WERI-Rb-1 (cell line): ENCODE measurements at regions not wholly inside any gene's neighbourhood (a gene's known extent, or its start where the extent isn't known, plus 50 kb on each side); places are given as distances from the start of the nearest gene placed in this dataset.

ENCODE experiments used
- DNase-seq: peaks from one replicate; pipeline ENCODE4 v3.0.0-alpha.2; 2020
- H3K27ac ChIP-seq: fragments of 250-450 bp; sonication (Bioruptor Pico); 2 replicates; pipeline ENCODE4 v1.5.1; 2020; ENCODE audit warnings: mild to moderate bottlenecking, moderate library complexity
- H3K27me3 ChIP-seq: fragments of 250-450 bp; sonication (Bioruptor Pico); 2 replicates; pipeline ENCODE4 v1.5.1; 2021; ENCODE audit warnings: mild to moderate bottlenecking, low read depth, moderate library complexity; ENCODE audit not compliant: insufficient read depth, severe bottlenecking
- H3K36me3 ChIP-seq: fragments of 250-450 bp; sonication (Bioruptor Pico); 2 replicates; pipeline ENCODE4 v1.5.1; 2020; ENCODE audit warnings: mild to moderate bottlenecking, moderate library complexity
- H3K4me3 ChIP-seq: 2 replicates; pipeline ENCODE4 v1.5.1; 2011; ENCODE audit warnings: low read depth, mild to moderate bottlenecking, control low read depth, low read length
- H3K9me3 ChIP-seq: fragments of 250-450 bp; sonication (Bioruptor Pico); 2 replicates; pipeline ENCODE4 v1.5.1; 2021; ENCODE audit warnings: mild to moderate bottlenecking, moderate library complexity; ENCODE audit not compliant: severe bottlenecking
- TF ChIP-seq, protein P1 (sequence below): IDR thresholded peaks from 2 replicates; pipeline ENCODE4 v1.5.1; 2011; ENCODE audit warnings: low read depth, mild to moderate bottlenecking, control low read depth, inconsistent platforms, low read length

DNA sequence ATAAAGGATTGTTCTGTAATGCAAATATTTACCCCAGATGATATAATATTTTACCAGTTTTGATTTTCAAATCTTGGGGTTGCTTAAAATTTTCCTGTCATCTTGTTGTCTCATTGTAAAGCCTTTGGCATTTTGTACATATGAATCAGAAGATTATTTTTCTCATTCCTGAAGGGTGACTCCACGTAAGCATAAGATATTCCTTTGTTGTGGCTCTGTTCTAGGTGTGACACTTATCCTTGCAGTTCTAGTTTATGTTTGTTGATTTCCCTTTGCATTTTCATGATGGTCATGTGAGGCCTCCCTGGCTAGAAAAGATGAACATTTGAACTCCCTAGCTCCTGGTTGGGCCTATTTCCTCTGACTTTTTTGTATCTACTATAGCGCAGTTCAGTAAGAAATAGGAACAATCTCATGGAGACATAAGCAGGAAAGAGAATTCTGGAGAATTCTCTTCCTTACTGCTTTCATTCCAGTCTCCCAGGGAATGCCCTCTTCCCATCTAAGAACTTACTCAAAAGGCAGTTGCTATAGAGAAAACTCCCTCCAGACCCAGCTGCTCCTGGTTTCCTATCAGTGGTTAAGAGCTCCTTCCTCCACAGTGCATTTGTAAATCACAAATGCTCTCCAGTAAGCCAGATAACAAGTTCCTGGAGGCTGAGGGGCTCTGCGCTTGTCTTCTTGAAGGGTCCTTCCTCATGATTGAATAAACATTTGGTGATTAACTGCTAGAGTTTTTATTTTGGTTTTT is 124.7 kb downstream of the WNT5A start:
- TF ChIP-seq, protein P1, sequence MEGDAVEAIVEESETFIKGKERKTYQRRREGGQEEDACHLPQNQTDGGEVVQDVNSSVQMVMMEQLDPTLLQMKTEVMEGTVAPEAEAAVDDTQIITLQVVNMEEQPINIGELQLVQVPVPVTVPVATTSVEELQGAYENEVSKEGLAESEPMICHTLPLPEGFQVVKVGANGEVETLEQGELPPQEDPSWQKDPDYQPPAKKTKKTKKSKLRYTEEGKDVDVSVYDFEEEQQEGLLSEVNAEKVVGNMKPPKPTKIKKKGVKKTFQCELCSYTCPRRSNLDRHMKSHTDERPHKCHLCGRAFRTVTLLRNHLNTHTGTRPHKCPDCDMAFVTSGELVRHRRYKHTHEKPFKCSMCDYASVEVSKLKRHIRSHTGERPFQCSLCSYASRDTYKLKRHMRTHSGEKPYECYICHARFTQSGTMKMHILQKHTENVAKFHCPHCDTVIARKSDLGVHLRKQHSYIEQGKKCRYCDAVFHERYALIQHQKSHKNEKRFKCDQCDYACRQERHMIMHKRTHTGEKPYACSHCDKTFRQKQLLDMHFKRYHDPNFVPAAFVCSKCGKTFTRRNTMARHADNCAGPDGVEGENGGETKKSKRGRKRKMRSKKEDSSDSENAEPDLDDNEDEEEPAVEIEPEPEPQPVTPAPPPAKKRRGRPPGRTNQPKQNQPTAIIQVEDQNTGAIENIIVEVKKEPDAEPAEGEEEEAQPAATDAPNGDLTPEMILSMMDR, result no peak
- Histone ChIP-seq H3K36me3 (no peaks in the 10 kb centered on the region), H3K9me3 (no peaks in the 10 kb centered on the region), H3K27me3 (no peaks in the 10 kb centered on the region), H3K27ac (no peak overlapping the region), H3K4me3 (no peak overlapping the region)
- DNase-seq, result no peak

DNA sequence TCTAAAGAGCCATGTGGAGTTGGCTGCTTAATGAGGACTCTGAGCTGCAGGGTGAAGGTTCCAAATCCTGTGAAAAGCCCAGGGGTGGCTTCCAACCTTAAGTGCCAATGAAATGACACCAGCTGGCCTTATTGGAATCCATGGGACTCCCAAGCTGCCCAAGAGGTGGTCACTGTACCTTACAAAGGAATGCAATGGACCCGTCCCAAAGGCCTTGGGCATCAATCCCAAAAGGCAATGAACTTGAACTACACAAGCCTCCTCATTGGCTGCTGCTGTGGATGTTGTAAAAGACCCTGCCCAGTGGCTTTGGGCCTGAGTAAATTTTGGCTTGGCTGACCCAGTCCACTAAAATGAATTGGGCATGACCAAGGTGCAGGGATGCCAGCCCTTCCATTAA is 129.3 kb downstream of the WNT5A start:
- H3K27ac ChIP-seq, result no peak overlapping the region
- no peaks in the 10 kb centered on the region for H3K9me3 ChIP-seq
- TF ChIP-seq, protein P1, result no peak
- H3K4me3 ChIP-seq, result no peak overlapping the region
- no peaks in the 10 kb centered on the region for H3K36me3 ChIP-seq
- H3K27me3 ChIP-seq, result no peaks in the 10 kb centered on the region
- DNase-seq, result no peak

DNA sequence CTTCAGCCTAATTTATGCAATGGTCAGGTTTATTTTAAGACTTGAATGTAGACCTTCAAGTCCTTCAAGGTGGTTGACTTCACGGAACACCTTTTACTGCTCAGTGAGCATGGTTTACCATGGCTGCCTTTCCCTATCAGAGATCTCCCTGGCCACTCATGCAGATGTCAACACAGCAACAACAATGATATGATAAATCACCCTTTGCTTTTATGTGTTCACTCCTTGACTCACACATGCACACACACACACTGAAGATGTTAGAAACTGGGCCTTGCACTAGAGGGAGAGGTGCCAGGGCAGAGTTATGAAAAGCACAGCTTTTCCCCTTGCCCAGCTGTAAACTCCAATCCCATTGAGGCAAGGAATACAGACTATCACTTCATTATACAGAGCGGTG is 134.4 kb downstream of the WNT5A start:
- TF ChIP-seq, protein P1, result no peak
- no peak overlapping the region for H3K4me3 ChIP-seq
- no peaks in the 10 kb centered on the region for H3K36me3 ChIP-seq
- no peak overlapping the region for H3K27ac ChIP-seq
- no peak for DNase-seq
- H3K27me3 ChIP-seq, result no peaks in the 10 kb centered on the region
- H3K9me3 ChIP-seq, result no peaks in the 10 kb centered on the region

DNA sequence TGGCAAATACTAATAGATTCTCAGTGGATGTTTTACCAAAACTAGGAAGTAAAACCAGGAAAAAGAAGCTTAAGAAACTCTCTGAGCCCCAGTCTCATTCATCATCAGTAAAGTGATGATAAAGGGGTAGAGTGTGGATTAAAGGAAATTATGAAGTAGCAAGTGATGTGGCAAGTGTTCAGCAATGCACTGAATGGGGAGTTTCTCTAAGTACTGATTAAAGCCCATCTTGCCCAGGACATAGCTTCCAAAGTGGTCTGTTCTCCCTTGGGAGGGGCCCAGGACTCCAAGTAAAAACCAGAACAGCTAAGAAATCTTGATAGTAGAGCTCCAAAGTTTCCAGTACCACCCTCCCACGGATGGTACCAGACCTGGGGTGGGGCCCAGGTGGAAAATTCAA is 137.3 kb downstream of the WNT5A start:
- TF ChIP-seq, protein P1, result no peak
- no peak for DNase-seq
- H3K36me3 ChIP-seq, result no peaks in the 10 kb centered on the region
- H3K9me3 ChIP-seq, result no peaks in the 10 kb centered on the region
- no peak overlapping the region for H3K27ac ChIP-seq
- no peaks in the 10 kb centered on the region for H3K27me3 ChIP-seq
- H3K4me3 ChIP-seq, result no peak overlapping the region

DNA sequence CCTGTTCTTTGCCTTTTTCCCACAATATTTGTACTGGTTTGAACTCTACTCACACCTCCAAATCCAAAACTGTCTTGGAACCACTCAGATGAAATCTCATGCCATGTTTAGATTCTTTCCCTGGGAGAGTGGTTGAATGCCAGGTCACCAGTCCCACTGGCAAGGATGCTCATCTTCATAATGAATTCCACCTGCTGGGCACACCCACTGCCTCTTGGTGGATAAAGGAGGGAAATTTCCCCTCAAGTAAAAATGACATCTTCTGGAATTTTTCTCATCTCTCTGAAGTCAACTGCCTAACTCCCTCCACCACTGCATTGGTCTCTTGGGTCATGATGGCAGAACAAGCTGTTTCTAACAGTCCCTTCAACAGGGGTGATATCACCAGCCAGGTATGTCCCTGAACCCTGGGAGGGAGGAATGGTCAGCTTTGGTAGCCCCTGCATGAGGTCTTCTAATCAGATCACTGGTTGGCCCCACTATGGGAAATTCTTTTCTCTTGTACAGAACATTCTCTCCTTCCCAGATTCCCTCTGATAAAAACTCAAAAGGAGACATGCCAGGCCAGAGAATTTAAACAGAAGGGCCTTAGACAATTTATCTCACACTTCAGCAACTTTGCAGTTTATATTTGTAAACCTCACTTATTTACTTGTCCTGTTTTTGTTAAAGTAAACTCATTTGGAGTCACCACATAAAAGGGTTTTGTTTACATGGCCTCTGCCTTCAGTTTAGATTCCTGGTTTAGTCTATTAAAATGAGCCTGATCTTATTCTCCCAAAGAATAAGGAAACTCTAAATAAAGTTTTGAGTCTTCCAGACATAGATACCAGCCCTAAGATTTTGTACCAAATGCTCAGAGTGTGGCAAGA is 143.4 kb downstream of the WNT5A start:
- H3K27ac ChIP-seq, result no peak overlapping the region
- TF ChIP-seq, protein P1, result no peak
- H3K36me3 ChIP-seq, result no peaks in the 10 kb centered on the region
- H3K27me3 ChIP-seq, result peaks cover 11% of the 10 kb centered on the region
- H3K4me3 ChIP-seq, result no peak overlapping the region
- no peak for DNase-seq
- H3K9me3 ChIP-seq, result no peaks in the 10 kb centered on the region
